ENCODE measurements at regions not wholly inside any gene's neighbourhood (a gene's known extent, or its start where the extent isn't known, plus 50 kb on each side); places are given as distances from the start of the nearest gene placed in this dataset.
"Not testable (repeated sequence)": the region's sequence is repeated elsewhere in the genome, so short reads cannot be mapped to it uniquely, and the experiment has no call there.

- no peak for DNase-seq (ENCODE audit: low read depth)
Measured at GRCh38 chrX:150238632-150239382, 124.3 kb upstream of the MAMLD1 start.

- DNase-seq (ENCODE audit: low read depth) = no peak
Measured at GRCh38 chrX:150239946-150240642, 123.0 kb upstream of the MAMLD1 start.

- no peak for DNase-seq (ENCODE audit: low read depth)
Measured at GRCh38 chrX:150240643-150240970, 122.5 kb upstream of the MAMLD1 start.

- DNase-seq (ENCODE audit: low read depth) = no peak
Measured at GRCh38 chrX:150253959-150254620, 109.0 kb upstream of the MAMLD1 start.

- DNase-seq (ENCODE audit: low read depth) = no peak
Measured at GRCh38 chrX:150254909-150255308, 108.2 kb upstream of the MAMLD1 start.

GRCh38 chrX:150255441-150256296, 107.4 kb upstream of the MAMLD1 start:
- DNase-seq (ENCODE audit: low read depth) = no peak

- no peak for DNase-seq (ENCODE audit: low read depth)
Measured at GRCh38 chrX:150256297-150256650, 106.8 kb upstream of the MAMLD1 start.

DNA sequence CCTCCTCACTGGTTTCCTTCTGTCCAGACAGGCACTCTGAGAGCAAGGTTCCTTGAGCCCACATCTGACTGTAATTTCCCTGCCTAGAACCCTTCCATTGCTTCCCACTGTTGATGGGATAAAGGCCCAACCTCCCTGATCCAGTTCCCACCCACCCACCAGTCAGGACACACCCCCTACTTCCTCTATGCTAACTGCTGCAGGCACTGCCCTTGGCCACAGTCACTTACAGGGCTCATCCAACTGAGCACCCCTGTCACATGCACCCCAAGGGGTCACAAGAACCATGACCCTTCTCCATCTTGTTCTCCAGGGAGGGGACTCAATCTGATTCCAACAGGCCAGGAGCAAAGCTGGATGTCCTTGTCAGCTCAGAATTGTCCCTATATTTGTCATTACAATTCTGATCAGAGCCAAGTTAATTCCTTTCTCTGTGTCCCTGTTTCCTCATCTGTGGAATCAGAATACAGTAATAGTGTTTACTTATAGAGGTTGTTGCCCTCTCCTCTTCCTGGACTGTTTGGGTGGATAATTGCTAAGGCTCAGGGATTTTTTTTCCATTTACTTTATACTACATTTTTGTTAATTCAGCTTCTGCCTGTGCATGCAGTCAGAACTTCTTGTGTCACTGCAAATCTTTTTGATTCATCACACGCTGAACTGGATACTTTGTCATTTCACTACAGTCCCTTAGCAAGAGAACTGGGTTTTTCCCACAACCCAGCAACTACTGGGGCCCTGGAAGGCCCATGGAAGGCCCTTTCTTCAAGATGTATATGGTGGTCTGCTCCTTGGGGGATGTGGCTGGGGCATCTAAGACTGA, 105.6 kb upstream of the MAMLD1 start:
- no peak for DNase-seq (ENCODE audit: low read depth)

DNA sequence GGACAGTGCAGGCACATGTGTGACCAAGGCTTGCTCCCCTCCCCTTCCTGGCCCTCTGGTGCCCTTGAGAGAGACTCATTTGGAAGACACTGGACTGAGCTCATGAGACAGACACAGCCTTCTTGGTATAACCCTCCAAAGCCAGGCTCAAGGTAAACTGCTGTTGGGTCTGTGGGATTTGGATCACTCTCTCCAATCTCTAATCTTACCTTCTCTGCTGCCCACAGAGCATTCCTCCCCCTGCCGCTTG, 105.0 kb upstream of the MAMLD1 start:
- no peak for DNase-seq (ENCODE audit: low read depth)

DNA sequence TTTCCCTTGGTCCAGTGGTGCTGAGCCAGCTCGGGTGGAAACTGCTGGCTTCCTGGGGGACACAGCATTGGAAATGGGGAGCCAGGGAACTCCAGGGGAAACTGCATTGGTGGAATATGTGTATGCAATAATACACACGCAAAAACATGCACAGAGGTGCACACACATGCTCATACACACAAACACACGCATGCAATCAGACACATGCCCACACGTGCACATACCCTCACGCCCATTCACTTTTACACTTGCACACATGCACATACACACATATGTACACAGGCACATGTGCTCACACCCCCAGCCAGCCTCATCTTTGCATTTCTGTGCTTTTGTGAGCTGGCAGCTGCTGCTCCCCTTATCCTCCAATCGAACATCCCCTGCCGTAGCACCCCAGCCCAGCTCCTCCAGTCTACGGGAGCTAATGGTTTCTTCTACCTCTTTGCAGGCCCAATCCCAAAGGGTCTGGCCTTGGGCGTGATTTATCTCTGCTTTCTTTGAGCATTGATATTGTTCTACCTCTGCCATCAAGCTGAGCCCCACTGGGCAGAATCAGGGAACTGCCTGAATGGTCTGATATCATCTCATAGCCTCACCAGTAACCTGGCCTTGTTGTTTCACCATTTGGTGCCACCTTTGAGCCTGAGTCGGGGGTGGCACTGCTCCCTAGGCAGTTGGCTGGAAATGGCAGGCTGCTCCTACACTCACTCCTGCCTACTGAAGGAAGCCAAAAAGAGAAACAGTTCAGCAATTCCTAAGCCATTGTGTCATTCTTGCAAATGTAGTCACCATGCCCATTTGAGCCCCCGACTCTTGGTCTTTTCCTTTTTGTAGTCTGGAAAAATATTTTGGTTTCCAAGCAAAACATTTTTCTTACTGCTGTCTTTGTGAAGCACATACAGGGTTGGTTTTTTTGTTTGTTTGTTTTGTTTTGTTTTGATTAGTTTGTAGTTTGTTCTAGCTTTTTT, 104.4 kb upstream of the MAMLD1 start:
- peak; percentile 69 for DNase-seq (ENCODE audit: low read depth)

DNA sequence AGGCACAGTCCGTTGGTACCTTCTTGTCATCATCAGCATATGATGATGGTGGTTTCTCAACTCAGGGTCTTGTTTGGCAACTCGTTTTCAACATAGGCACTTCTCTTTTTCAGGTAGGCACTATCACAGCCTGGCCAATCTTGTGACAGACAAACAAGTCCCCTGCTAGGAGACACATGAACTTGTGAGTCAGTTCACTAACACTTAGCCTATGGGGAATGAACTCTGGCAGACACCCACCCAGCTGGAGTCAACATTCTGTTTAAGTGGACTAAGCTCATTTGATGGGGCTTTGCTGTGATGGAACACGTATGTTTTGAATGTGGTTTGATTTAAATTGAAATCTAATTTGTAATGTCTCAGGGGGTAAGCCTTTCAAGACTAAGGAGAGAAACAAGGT, 100.7 kb upstream of the MAMLD1 start:
- peak; percentile 5 for DNase-seq (ENCODE audit: low read depth)

- no peak for DNase-seq (ENCODE audit: low read depth)
Measured at GRCh38 chrX:150268839-150269355, 94.2 kb upstream of the MAMLD1 start.

DNA sequence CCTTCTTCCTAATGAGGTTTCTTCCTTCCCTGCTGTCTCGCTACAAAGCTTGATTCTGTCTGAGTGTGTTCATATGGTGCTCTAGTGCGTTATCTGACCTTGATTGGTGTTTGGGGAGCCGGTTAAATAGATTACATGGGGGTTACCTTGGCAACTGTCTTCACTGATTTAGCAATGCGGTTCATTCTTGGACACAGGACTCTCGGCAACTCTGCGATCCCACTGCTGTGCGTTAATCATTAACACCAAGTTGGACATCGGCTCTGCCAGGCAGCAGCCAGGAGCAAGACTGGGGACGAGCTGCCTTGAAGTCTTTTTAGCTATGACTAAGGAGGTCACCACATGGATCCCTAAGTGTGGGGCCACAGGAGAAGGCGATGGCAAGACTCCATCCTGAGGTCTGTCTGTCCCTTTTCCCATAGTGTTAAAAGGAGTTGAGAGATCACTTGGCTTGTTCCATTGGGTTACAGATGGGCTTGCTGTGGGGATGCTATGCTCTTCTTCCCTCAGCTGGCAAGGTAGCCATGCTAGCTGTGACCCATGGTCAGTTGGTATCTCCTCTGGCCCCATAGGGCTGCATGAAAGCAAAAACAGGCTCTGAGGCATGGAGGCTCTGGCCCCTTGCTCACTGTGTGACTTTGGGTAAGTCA, 93.4 kb upstream of the MAMLD1 start:
- no peak for DNase-seq (ENCODE audit: low read depth)

DNA sequence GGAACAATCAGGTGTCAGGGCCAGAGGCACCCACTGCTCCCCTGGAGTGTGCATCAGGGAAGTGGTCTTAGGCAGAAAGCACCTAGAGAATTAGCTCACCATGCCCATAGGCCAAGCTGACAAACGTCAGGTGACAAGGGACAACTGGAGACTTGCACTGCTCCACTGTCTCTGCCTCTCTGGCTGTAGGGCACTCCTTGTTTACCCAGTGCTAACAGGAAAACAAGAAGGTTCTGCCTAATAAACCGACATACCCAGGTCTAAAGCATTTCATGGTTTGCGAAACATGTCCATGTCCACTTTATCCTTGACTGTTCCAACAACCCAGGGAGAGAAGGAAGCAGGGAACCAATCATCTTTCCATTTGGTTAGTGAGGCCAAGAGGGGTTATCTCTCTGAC, 92.5 kb upstream of the MAMLD1 start:
- no peak for DNase-seq (ENCODE audit: low read depth)

DNA sequence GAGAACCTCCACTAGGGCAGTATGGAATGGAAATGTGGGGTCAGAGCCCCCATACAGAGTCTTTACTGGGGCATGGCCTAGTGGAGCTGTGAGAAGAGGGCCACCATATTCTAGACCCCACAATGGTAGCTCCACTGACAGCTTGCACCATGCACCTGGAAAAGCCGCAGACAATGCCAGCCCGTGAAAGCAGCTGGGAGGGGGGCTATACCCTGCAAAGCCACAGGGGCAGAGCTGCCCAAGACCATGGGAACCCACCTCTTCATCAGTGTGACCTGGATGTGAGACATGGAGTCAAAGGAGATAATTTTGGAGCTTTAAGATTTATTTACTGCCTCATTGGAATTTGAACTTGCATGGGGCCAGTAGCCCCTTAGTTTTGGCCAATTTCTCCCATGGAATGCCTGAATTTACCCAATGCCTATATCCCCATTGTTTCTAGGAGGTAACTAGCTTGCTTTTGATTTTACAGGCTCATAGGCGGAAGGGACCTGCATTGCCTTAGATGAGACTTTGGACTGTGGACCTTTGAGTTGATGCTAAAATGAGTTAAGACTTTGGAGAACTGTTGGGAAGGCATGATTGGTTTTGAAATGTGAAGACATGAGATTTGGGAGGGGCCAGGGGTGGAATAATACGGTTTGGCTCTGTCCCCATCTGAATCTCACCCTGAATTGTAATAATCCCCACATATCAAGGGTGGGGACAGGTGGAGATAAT, 89.4 kb upstream of the MAMLD1 start:
- DNase-seq (ENCODE audit: low read depth) = not testable (repeated sequence)

- no peak for DNase-seq (ENCODE audit: low read depth)
Measured at GRCh38 chrX:150282953-150283352, 80.2 kb upstream of the MAMLD1 start.

GRCh38 chrX:150291014-150291413, 72.1 kb upstream of the MAMLD1 start:
- DNase-seq (ENCODE audit: low read depth) = peak; percentile 16

DNA sequence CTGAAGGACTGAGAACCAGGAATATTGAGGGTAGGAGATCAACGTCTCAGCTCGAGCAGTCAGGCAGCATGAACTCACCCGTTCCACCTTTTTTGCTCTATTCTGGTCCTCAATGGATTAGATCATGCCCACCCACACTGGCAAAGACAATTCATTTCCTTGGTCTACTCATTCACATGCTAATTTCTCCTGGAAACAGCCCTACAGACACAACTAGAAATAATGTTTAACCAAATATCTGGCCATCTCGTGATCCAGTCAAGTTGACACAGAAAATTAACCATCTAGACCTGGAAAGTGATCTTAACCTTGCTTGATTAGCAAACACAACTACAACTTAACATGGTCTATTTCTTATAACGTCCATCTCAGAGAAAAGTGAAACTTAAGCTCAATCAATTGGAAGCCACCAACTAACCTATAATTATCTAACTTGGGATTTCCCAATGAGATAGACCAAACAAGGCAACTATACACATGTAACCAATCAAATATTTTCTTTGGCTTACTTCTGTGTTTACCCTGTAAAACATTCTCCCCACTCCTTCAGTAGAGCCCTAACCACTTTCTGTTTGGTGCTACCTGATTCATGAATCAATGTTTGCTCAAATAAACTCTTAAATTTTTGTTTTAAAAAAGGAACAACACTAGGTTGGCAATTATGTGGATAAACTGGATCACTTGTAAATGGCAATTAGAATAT, 69.7 kb upstream of the MAMLD1 start:
- no peak for DNase-seq (ENCODE audit: low read depth)

All from EH (cell line).